ENCODE measurements at regions not wholly inside any gene's neighbourhood (a gene's known extent, or its start where the extent isn't known, plus 50 kb on each side); places are given as distances from the start of the nearest gene placed in this dataset.

DNA sequence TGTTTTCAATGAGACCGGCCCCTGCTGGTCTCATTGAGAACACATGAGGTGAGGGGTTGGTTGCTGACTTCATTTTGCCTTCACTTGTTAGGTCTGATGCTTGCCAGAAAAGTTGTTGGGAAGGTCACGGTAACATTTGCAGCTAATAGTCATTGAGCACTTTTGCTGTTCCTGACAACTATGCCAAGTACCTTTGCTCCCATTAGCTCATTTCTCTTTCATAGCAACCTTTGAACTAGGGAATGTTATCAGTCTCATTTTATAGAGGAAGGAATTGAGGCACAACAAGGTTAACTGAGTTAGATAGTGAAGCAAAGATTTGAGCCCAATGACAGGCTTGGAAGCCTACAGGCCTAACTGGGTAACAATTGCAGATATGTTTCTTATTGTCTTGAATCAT, 195.4 kb upstream of the LARGE1 start:
- no peaks in the 10 kb centered on the region for H3K36me3 ChIP-seq (ENCODE audit: low read depth)
- no peak for DNase-seq

DNA sequence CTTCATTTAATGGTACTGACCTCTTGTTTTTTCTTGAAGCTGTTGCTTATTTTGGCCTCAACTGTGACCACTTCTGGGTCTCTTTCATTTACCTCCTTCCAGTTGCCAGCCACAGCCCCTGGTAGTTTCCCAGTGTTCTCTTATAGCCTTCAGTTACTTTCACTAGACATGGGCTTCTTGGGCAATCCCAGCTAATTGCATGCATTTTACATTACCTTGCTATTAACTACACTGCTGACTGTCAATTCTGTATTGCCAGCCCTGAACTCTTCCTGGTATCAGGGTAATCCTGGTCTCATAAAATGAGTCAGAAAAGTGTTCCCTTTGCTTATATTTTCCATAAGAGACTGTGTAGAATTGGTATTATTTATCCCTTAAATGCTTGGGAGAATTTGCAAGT, 195.8 kb upstream of the LARGE1 start:
- Histone ChIP-seq H3K4me1 (ENCODE audit: low read depth) (peaks cover 4% of the 10 kb centered on the region), H3K9me3 (no peaks in the 10 kb centered on the region), H3K36me3 (ENCODE audit: low read depth) (no peaks in the 10 kb centered on the region), H3K4me3 (no peak overlapping the region)
- TF ChIP-seq, protein P1, sequence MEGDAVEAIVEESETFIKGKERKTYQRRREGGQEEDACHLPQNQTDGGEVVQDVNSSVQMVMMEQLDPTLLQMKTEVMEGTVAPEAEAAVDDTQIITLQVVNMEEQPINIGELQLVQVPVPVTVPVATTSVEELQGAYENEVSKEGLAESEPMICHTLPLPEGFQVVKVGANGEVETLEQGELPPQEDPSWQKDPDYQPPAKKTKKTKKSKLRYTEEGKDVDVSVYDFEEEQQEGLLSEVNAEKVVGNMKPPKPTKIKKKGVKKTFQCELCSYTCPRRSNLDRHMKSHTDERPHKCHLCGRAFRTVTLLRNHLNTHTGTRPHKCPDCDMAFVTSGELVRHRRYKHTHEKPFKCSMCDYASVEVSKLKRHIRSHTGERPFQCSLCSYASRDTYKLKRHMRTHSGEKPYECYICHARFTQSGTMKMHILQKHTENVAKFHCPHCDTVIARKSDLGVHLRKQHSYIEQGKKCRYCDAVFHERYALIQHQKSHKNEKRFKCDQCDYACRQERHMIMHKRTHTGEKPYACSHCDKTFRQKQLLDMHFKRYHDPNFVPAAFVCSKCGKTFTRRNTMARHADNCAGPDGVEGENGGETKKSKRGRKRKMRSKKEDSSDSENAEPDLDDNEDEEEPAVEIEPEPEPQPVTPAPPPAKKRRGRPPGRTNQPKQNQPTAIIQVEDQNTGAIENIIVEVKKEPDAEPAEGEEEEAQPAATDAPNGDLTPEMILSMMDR (IDR thresholded peaks at IDR 0.05) = no peak
- ATAC-seq (peak; percentile 86), DNase-seq (peak in 1 of 3 donors; percentile 14)
- intact Hi-C loops (cut with DNase I, micrococcal nuclease) = no loop called here

More for the DNA sequence above, 195.4 kb upstream of the LARGE1 start:
- ATAC-seq = peak; percentile 78
- Histone ChIP-seq H3K4me1 (ENCODE audit: low read depth) (peaks cover 4% of the 10 kb centered on the region), H3K4me3 (no peak overlapping the region), H3K9me3 (no peaks in the 10 kb centered on the region)
- TF ChIP-seq, protein P1 (IDR thresholded peaks at IDR 0.05) = no peak
- intact Hi-C loops (cut with DNase I, micrococcal nuclease) = no loop called here

- intact Hi-C loops (cut with DNase I, micrococcal nuclease) = no loop called here
- no peaks in the 10 kb centered on the region for H3K4me1 ChIP-seq (ENCODE audit: low read depth)
- ATAC-seq (no peak), DNase-seq (no peak)
- TF ChIP-seq, protein P1 (IDR thresholded peaks at IDR 0.05) = no peak
- no peaks in the 10 kb centered on the region for H3K36me3 ChIP-seq (ENCODE audit: low read depth)
- no peak overlapping the region for H3K4me3 ChIP-seq
- H3K9me3 ChIP-seq = no peaks in the 10 kb centered on the region
Observed at GRCh38 chr22:34122042-34122441, 201.8 kb upstream of the LARGE1 start.

DNA sequence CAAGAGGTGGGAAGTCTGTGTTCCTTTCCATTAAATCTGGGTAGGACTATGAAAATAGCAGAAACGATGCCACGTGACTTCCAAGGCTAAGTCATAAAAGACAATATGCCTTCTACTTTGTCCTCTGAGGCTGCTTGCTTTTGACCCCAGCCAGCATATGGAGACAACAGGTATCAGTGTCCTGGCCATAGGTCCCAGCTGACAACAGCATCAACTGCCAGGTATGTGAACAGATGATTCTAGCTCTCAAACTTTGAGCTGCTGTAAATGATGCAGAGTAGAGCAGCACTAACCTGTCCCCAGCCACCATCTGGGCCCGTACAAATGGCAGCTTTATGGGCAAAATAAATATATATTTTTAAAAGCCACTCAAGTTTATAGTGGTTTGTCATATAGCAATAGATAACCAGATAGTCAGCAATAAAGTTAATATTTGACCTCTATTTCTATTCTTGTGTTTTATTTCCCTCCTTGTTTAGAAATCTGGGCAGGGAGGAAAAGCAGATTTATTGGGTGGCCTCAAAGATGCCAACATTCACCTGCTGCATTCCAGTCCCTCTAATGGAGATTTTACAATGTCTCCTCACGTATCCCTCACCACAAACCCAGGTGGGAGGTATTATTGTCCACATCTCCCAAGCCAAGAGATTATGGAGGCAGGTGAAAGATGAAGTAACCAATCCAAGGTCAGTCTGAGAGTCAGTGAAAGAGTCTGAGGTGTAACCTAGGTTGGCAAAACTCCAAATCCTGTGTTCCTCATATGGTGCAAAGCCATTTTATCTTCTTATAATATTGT, 209.6 kb upstream of the LARGE1 start:
- no peaks in the 10 kb centered on the region for H3K9me3 ChIP-seq
- ATAC-seq (peak; percentile 83), DNase-seq (peak in 1 of 3 donors; percentile 24)
- intact Hi-C loops (cut with DNase I, micrococcal nuclease) = no loop called here
- H3K4me1 ChIP-seq (ENCODE audit: low read depth) = no peaks in the 10 kb centered on the region
- no peaks in the 10 kb centered on the region for H3K36me3 ChIP-seq (ENCODE audit: low read depth)
- no peak overlapping the region for H3K4me3 ChIP-seq
- TF ChIP-seq, protein P1 (IDR thresholded peaks at IDR 0.05) = no peak

GRCh38 chr22:34135749-34136148, 215.5 kb upstream of the LARGE1 start:
- H3K9me3 ChIP-seq = no peaks in the 10 kb centered on the region
- ATAC-seq (no peak), DNase-seq (no peak)
- no peak overlapping the region for H3K4me3 ChIP-seq
- intact Hi-C loops (cut with DNase I, micrococcal nuclease) = no loop called here
- no peaks in the 10 kb centered on the region for H3K4me1 ChIP-seq (ENCODE audit: low read depth)
- H3K36me3 ChIP-seq (ENCODE audit: low read depth) = no peaks in the 10 kb centered on the region
- TF ChIP-seq, protein P1 (IDR thresholded peaks at IDR 0.05) = no peak

Data from mucosa of descending colon (tissue), 3 donors.